GM12892 (cell line): ENCODE measurements at regions not wholly inside any gene's neighbourhood (a gene's known extent, or its start where the extent isn't known, plus 50 kb on each side); places are given as distances from the start of the nearest gene placed in this dataset.
"Not testable (repeated sequence)": the region's sequence is repeated elsewhere in the genome, so short reads cannot be mapped to it uniquely, and the experiment has no call there.

ENCODE experiments used
- DNase-seq: peaks from one replicate; pipeline ENCODE4 v3.0.0; 2011; ENCODE audit not compliant: insufficient read length
- FAIRE-seq: peaks from 2 replicates; lab custom pipeline; 2011; peaks lifted over from hg19 to GRCh38; lab: Jason Lieb, UNC
- POLR2A ChIP-seq: IDR thresholded peaks from 2 replicates; pipeline ENCODE4 v1.6.1; 2011; ENCODE audit warnings: low read depth, low read length, control low read depth
- POLR2AphosphoS5 ChIP-seq: IDR thresholded peaks from 2 replicates; pipeline ENCODE4 v1.6.1; 2011; ENCODE audit warnings: low read depth, low read length, control low read depth
- TAF1 ChIP-seq: IDR thresholded peaks from 2 replicates; pipeline ENCODE4 v1.6.1; 2011; ENCODE audit warnings: low read depth, mild to moderate bottlenecking, control low read depth, low read length, borderline replicate concordance

GRCh38 chr18:1496096-1496495 is 591.4 kb downstream of the ADCYAP1 start:
- FAIRE-seq (no peak), DNase-seq (no peak)
- TF ChIP-seq POLR2AphosphoS5 (no peak), POLR2A (no peak), TAF1 (no peak)

- FAIRE-seq: no peak
- TF ChIP-seq POLR2AphosphoS5 (no peak), POLR2A (no peak), TAF1 (no peak)
- DNase-seq: no peak
Observed at GRCh38 chr18:1498216-1498615, 593.5 kb downstream of the ADCYAP1 start.

- TF ChIP-seq TAF1 (no peak), POLR2AphosphoS5 (no peak), POLR2A (no peak)
- DNase-seq (no peak), FAIRE-seq (no peak)
Observed at GRCh38 chr18:1499265-1499664, 594.6 kb downstream of the ADCYAP1 start.

DNA sequence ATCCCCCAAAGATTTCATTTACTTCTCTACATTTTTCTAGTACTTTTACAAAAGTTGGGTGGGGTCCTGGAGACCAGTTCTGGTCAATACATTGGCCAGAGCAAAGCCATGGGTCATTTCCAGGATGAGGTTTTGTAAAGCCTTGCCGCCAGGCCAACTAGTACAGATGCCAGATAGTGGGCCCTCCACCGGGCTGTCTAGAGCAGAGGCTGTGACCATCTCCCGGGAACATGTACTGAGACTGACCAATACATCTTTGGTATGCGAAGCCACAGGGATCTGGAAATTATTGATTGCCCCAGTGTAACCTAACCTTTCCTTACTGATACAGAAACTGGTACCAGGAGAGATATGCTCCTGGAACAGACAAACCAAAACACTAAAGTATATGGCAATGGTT is 599.2 kb downstream of the ADCYAP1 start:
- no peak for DNase-seq
- TF ChIP-seq TAF1 (no peak), POLR2A (no peak), POLR2AphosphoS5 (no peak)
- no peak for FAIRE-seq

DNA sequence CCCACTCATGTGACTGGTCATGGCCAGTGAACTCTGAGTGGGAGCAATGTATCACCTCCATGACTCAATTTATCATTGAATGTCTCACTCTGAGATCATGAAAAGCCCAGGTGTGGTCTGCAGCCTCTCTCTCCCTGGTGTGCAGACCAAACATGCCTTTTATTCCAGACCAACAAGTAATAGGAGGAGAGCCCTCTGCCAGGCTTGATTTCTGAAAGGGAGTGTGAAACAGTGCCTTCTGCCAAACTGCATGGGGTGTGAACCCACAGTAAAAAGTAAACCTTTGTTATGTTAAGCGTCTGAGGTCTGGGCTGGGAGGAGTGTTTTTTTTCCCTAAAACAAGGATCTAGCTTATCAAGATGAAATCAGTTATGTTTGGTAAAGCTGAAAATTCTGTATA is 601.2 kb downstream of the ADCYAP1 start:
- TF ChIP-seq POLR2AphosphoS5 (no peak), TAF1 (no peak), POLR2A (no peak)
- DNase-seq: no peak
- FAIRE-seq: no peak

- TF ChIP-seq POLR2AphosphoS5: no peak
- TF ChIP-seq TAF1: no peak
- TF ChIP-seq POLR2A: no peak
- no peak for FAIRE-seq
- DNase-seq: no peak
Observed at GRCh38 chr18:1510542-1511179, 606.0 kb downstream of the ADCYAP1 start.

DNA sequence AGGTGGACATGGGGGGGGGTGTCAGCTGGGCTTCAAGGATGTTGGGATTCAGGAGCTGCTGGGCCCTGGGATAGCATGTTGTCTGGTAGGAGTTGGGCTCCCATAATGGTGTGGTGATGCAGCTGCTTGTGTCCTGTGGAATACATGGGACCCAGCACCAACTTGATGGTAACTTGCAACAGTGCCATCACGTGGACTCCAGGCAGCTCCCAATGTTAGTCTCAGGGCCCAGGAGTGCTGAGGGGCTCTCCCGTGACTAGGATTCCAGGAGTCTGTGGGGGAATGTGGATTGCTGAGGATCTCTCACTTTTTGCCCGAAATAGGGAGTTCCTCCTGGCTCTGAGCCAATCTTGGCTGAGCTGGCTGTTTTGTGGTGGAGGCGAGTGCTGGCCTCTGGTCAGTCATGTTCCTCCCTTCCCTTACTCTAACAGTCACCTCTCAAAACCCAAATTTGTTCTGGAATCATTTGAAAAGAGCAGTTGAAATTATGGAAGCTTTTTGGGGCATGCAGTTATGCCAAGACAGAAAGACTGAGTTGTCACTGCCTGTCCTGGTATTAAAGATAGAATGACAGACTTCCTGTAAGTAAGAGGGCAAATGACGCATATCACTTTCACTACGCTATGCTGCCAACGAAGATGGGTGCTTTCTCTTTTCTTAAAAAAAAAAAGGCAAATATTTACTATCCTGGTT is 607.1 kb downstream of the ADCYAP1 start:
- DNase-seq (no peak), FAIRE-seq (no peak)
- TF ChIP-seq POLR2AphosphoS5 (no peak), TAF1 (no peak)

- FAIRE-seq (no peak), DNase-seq (no peak)
- TF ChIP-seq POLR2A (no peak), TAF1 (no peak), POLR2AphosphoS5 (no peak)
Observed at GRCh38 chr18:1513519-1513918, 608.8 kb downstream of the ADCYAP1 start.

- FAIRE-seq: not testable (repeated sequence)
Observed at GRCh38 chr18:1521588-1522248, 617.0 kb downstream of the ADCYAP1 start.

DNA sequence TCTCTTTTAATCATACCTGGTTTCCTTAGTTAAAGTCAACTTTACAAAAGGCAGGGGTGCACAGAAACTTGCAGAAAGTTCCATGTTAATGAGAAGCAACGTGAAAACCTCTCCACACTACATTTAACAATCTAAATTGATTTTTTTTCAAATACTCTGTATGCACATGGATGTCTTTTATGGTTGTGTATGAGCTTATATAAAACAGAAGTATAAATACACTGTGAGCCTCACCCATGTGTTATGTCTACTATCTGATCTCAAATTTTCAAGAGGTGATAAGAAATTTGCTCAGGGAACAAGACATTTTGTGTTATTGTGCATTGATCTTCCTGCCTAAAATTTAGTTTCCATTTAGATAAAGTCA is 617.6 kb downstream of the ADCYAP1 start:
- FAIRE-seq: no peak
- no peak for DNase-seq
- TF ChIP-seq TAF1: no peak
- no peak for TF ChIP-seq POLR2AphosphoS5
- TF ChIP-seq POLR2A: no peak

More at GRCh38 chr18:1521588-1522248, 617.0 kb downstream of the ADCYAP1 start:
- not testable (repeated sequence) for DNase-seq

- no peak for TF ChIP-seq POLR2A
- TF ChIP-seq TAF1: no peak
- no peak for TF ChIP-seq POLR2AphosphoS5
Observed at GRCh38 chr18:1526991-1527390, 622.3 kb downstream of the ADCYAP1 start.

DNA sequence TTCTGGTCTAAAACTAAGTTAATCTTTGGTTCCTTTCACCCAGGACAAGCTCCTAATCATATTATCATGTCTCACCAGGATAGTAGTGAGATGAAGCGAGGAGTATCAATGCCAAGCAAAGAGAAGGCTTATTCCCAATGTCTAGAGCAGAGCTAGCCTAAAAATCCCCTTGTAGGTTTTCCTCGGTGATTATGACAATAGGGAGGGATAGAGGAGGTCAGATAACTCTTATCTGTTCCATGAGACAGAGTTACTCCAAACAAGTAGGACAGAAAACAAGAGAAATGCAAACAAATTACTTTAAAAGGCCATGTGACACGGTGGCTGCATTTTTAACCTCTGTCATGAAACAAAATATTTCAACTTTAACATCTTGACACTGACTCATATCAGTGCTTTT is 623.1 kb downstream of the ADCYAP1 start:
- TF ChIP-seq POLR2AphosphoS5: no peak
- no peak for TF ChIP-seq POLR2A
- no peak for TF ChIP-seq TAF1
- no peak for FAIRE-seq
- no peak for DNase-seq

More at GRCh38 chr18:1526991-1527390, 622.3 kb downstream of the ADCYAP1 start:
- FAIRE-seq (no peak), DNase-seq (no peak)
